ENCODE measurements at regions not wholly inside any gene's neighbourhood (a gene's known extent, or its start where the extent isn't known, plus 50 kb on each side); places are given as distances from the start of the nearest gene placed in this dataset.
"Not testable (repeated sequence)": the region's sequence is repeated elsewhere in the genome, so short reads cannot be mapped to it uniquely, and the experiment has no call there.

DNA sequence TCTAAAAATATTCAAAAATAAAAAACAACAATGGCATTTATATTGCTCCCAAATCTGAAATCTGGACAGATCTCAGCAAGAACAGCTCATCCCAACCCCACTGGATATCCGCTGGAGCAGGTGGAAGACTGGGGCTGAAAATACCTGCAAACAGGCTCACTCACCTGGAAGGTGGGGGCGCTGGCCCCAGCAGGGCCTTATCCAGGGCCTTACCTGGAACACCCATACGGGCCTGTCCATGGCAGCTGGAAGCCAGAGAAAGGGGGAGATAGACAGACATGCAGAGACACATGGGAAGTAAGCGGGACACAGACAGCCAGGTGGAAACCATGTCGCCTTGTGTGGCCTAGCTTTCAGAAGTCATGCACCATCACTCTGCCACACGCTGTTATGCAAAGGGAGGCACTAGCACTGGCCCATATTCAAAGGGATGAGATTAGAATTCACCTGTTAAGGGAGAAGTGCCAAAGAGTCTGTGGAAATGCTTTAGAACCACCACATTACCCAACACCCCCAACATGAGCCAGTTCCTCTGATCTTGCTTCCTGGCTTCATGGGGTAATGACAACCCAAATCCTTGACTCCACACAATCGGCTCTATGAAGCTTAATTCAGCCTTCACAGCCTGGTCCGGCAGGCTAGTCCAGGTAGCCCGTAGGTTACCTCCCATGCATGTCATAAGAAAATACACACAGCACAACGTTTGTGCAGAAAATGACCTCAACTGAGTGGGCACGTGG is 99.0 kb upstream of the CDYL start:
- DNase-seq (ENCODE audit: low read depth) = no peak

DNA sequence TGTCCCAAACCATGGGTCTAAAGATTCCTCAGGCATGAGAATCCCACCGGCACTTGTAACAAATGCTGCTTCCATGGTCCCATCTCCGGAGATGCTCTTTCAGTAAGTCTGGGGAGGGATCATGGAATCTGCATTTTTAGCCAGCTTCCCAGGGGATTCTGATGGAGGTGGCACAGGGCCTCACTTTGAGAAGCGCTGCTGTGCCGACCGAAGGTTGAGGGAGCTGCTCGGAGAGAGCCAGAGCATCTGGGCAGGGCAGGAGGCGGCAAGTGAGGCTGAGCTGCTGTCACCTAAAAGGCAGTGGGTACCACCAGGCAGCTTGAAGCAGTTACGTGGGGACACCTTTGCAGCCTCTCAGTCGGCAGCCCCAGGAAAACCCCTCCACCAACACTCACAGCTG is 100.2 kb upstream of the CDYL start:
- no peak for DNase-seq (ENCODE audit: low read depth)

DNA sequence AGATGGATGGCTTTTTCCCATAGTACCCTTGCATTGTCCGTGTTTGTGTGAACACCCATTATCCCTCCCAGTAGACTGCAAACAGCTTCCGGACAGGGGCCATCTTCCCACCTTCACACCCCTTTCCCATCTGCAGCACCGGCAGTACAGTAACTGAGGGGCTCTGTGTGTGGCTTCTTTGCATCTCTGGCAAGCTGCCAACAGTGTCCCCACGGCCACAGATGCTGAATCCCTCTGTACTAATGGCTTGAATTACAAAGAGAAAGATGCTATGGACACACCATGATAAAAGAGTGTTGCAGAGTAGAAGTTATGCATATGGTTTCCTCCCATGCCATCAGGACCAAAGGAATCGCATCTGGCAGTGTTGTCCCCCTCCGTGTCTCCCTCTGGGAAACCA is 101.1 kb upstream of the CDYL start:
- no peak for DNase-seq (ENCODE audit: low read depth)

GRCh38 chr6:4673861-4674260 is 102.3 kb upstream of the CDYL start:
- no peak for DNase-seq (ENCODE audit: low read depth)

GRCh38 chr6:4672772-4673171 is 103.4 kb upstream of the CDYL start:
- DNase-seq (ENCODE audit: low read depth) = no peak

DNA sequence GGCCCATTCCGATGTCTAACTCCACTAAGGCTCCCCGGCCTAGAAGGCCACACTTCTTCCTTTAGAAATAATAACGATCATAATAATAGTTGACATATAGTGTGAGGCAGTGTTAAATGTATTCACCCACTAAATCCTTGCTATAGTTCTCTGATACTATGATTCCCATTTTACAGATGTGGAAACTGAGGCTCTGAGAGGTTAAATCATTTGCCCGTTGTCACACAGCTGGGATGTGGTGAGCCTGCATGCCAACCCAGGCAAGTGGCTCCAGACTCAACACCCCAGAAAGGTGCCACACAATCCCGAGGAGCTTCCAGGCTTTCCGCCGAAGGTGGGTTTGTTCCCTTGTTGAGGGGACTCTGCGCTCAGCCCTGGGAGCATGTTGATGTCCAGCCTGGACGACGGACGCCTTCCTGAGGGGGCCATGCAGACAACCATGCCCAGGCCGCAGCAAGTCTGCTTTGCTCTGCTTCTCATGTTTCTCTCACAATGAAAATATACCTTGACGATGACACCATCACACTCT is 104.6 kb upstream of the CDYL start:
- no peak for DNase-seq (ENCODE audit: low read depth)

DNA sequence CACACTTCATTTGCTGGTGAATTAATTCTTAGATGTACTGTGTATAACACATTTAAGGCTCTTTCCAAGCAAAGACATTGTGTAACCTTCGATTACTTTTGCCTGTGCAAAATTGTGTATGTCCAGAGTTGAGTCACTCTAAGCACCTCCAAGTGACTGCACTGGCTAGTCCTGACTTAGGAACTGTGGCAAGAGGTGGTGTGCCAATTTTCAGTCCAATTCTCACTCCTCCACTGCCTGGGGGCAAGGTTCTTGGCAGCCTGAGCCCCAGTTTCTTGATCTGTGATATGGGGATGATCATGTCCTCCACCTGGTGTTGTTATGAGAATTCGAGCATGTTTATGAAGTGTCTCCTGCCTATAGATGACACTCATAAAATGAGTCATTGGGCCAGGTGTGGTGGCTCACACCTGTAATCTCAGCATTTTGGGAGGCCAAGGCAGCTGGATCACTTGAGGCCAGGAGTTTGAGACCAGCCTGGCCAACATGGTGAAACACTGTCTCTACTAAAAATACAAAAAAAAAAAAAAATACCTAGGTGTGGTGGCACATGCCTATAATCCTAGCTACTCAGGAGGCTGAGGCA is 105.3 kb upstream of the CDYL start:
- DNase-seq (ENCODE audit: low read depth) = no peak

GRCh38 chr6:4670290-4670689 is 105.9 kb upstream of the CDYL start:
- DNase-seq (ENCODE audit: low read depth) = no peak

DNA sequence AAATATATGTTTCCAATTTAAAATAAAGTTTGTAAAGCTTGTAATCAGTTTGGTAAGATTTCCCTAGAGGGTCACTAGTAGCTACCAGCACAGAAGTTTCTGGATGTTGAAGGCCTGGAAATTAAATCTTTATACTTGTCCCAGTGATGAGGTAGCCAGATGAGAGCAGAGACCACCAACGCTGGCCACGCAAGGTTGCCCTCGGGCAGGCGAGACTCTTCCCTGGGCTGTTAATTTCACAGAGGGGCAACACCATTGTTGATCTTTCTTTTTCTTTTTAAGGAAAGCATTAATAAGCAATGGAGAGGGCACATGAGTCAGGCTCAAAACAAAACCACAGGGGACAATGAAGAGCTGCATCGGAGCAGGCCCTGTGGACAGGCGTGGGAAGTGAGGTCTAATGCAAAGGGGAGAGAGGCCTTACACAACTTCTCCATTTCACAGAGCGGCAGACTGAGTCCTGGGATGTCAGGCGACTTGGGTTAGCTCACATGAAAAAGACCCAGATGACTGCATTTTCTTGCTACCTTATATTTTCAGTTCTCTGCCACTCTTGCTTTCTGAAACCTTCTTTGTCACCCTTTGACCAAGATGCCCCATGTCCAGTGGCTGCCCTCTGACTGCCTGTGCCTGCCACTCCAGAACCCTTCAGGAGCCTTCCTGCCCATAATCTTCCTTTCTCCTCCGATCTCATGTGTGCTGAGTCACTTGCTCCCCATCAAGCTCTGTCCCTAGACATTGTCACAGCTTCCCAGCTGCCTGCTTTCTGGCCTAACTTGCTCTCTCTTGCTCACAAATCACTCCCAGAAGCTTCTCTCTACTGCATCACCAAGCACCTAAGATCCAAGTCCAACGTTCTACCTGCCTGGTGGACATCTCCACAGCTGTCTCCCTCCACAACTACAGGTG is 107.7 kb upstream of the CDYL start:
- no peak for DNase-seq (ENCODE audit: low read depth)

- no peak for DNase-seq (ENCODE audit: low read depth)
Observed at GRCh38 chr6:4667591-4667990, 108.6 kb upstream of the CDYL start.

GRCh38 chr6:4666886-4667513 is 109.2 kb upstream of the CDYL start:
- no peak for DNase-seq (ENCODE audit: low read depth)

DNA sequence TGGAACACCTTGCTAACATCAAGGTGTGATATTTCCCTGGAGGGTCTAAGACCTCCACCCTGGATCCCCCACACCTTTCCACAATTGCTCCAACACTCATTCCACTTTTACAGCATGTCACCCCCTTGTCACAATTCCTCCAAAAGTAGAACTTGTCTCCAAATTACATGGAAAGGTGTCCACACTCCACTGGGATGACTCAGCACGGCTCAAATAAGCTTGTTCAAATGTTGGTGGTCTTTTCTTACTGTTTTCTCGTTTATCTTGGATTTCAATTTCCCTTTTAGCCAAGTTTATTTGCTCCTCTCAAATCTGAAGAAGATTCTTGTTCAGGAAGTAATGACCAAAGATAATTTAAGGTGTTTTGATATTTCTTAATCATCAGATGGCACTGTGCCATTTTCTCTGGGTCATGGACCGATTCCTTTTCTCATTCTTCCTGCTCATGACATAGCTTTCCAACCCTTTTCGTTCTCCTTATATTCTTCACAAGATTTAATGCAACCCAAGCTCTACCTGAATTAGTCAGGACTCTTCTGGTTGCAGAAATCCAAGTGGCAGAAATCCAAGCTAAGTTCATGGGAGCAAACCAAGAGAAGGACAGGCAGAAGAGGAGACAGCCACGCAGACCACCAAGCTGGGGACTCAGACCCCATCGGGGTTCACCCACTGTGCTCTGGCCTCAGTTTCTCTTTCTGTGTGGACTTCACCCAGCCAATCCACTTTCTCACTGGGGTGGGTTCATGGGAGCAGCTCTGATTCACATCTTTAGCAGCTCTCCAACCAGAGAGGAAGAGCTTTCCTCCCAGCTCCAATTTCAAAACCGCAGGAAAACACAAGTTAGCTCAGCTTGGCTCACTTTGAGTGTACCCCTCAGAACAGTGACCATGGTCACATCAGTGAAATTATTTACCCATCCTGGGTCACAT is 110.5 kb upstream of the CDYL start:
- DNase-seq (ENCODE audit: low read depth) = no peak

- no peak for DNase-seq (ENCODE audit: low read depth)
Observed at GRCh38 chr6:4664911-4665310, 111.3 kb upstream of the CDYL start.

GRCh38 chr6:4664117-4664626 is 112.0 kb upstream of the CDYL start:
- DNase-seq (ENCODE audit: low read depth) = no peak

GRCh38 chr6:4662886-4663285 is 113.3 kb upstream of the CDYL start:
- no peak for DNase-seq (ENCODE audit: low read depth)

DNA sequence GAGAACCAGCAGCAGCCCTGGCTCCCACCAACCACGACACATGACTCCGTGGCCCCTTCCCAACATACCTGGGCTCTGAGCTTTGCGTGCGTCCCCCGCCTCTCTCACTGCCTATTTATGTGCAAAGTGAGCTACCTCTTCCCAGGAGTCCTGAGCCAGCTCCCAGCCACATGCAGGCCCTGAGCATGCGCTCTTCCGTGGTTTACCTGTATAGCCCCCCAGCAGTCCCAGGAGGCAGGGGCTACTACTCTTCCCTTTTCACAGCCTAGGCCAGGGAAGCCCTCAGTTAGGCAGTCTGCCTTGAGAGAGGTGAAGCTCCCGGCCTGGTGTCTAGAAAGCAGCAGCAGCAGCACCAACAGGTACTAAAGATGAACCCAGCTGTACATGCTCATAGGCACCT is 114.8 kb upstream of the CDYL start:
- no peak for DNase-seq (ENCODE audit: low read depth)

DNA sequence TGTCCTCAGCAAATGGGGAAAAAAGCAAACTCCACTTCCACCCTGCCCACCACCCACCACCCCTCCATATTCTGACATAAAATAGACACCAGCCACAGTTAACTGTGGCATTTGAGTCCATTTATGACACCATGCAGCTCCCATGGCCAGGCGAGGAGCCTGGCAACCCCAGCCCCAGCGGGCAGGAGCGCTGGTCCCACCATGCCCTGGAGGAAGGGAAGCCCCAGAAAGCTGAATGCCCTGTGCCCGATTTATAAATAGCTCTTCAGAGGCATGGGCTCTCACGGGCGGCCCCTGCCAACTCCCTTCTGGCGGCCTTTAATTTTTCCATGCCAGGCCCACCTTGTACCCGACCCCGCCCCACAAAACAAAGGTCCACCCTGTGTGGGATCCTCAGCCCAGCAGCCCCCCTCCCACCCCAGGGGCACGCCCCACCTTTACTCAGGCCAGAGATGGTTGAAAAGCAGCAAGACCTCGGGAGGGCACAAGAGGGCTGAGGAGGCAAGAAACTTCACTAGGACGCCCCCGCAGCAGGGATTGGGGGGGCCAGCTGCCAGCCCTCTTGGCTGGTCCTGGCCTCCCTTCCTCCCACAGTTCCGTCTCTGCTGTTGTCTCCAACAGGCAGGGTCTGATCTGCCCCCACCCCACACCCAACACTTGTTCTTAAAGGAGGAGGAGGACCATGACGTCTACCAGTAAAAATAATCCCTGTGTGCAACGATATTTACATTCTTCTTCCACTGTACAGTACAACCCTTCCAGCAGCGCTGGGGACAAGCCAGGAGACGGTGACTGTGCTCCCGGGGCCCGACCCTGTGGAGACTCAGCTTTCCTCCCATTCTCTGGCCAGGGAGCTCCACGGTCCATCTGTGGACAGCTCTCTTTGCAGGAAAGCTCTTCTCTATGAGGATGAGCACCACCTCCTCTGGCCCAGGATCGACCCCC is 115.6 kb upstream of the CDYL start:
- no peak for DNase-seq (ENCODE audit: low read depth)

GRCh38 chr6:4659719-4660118 is 116.5 kb upstream of the CDYL start:
- DNase-seq (ENCODE audit: low read depth) = not testable (repeated sequence)

DNA sequence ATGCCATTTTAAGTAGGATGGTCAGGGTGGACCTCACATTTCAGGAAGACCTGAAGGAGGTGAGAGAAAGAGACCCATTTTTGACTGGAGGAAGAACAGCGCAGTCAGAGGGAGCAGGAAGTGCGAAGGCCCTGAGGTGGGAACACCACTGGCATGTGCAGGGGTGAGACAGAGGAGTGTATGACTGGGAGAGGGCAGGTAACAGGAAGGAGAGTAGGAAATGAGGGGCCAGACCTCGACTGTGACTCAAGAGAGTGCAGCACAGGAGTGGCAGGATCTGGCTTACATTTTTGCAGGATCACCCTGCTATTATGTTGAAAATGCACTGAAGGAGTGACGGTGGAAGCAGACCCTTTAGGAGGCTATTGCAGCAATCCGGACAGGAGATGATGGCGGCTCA is 117.7 kb upstream of the CDYL start:
- no peak for DNase-seq (ENCODE audit: low read depth)

DNA sequence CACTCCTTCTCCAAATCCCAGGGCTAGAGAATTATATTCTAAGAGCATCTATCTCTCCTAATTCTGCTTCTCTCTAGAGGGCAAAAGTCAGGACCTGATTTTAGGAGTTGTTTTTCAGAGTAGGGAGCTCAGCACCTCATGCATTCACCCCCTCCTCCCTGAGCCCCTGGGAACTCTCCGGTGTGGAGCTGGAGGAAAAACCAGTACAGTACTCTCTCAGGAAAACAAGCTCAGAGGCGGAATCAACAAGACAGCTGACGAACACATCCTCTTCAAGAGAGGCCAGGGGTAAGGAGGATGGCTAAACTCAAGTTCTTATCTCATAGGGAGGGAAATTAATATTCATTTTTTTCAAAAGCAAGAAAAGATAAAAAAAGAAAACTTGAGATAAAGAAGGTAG is 120.1 kb upstream of the CDYL start:
- no peak for DNase-seq (ENCODE audit: low read depth)

Measured in stimulated activated CD4-positive, alpha-beta T cell treated with anti-CD3 and anti-CD28 coated beads, Interleukin-2, amount 100 ng/mL, for 4 hours (primary cell).